AG04449 (cell line): ENCODE measurements at regions not wholly inside any gene's neighbourhood (a gene's known extent, or its start where the extent isn't known, plus 50 kb on each side); places are given as distances from the start of the nearest gene placed in this dataset.
"Not testable (repeated sequence)": the region's sequence is repeated elsewhere in the genome, so short reads cannot be mapped to it uniquely, and the experiment has no call there.

ENCODE experiments used
- CTCF ChIA-PET: fragments of 350-600 bp; formaldehyde crosslinking; extraction: SDS; loops from one replicate; lab custom pipeline; 2021; ENCODE audit warnings: antibody characterized with exemption; lab: Yijun Ruan, JAX
- POLR2A ChIA-PET: fragments of 400-600, 350-600 bp; formaldehyde crosslinking; extraction: SDS; loops from one replicate; lab custom pipeline; 2020; ENCODE audit warnings: antibody characterized with exemption, inconsistent platforms; lab: Yijun Ruan, JAX
- DNase-seq: peaks from one replicate; pipeline ENCODE4 v3.0.0-alpha.2; 2010; ENCODE audit warnings: low read depth, low spot score
- H3K4me3 ChIP-seq: 2 replicates; pipeline ENCODE4 v1.5.1; 2011; ENCODE audit warnings: low read depth, mild to moderate bottlenecking, control low read depth, low read length
- CTCF ChIP-seq: IDR thresholded peaks from one replicate; pipeline ENCODE4 v1.5.1; 2011; ENCODE audit warnings: mild to moderate bottlenecking, moderate library complexity, low read length, control low read depth, inconsistent platforms; ENCODE audit not compliant: insufficient read depth; ENCODE audit errors: missing control alignments

GRCh38 chr4:179719766-179720450 lies 2277.7 kb upstream of the AGA start:
- H3K4me3 ChIP-seq: no peak overlapping the region
- no peak for DNase-seq
- POLR2A ChIA-PET: no interaction called here
- no peak for TF ChIP-seq CTCF
- CTCF ChIA-PET: no interaction called here

DNA sequence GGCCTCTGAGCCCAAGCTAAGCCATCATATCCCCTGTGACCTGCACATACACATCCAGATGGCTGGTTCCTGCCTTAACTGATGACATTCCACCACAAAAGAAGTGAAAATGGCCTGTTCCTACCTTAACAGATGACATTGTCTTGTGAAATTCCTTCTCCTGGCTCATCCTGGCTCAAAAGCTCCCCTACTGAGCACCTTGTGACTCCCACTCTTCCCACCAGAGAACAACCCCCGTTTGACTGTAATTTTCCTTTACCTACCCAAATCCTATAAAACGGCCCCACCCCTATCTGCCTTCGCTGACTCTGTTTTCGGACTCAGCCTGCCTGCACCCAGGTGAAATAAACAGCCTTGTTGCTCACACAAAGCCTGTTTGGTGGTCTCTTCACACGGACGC lies 2284.3 kb upstream of the AGA start:
- CTCF ChIA-PET, H3K4me3 ChIP-seq, POLR2A ChIA-PET, DNase-seq: not testable (repeated sequence)

GRCh38 chr4:179728305-179728704 lies 2286.1 kb upstream of the AGA start:
- no peak for DNase-seq
- TF ChIP-seq CTCF: no peak
- ChIA-PET CTCF (no interaction called here), POLR2A (no interaction called here)
- H3K4me3 ChIP-seq: no peak overlapping the region

- H3K4me3 ChIP-seq, CTCF ChIA-PET, POLR2A ChIA-PET, DNase-seq: not testable (repeated sequence)
Measured at GRCh38 chr4:179736820-179737219, 2294.6 kb upstream of the AGA start.

DNA sequence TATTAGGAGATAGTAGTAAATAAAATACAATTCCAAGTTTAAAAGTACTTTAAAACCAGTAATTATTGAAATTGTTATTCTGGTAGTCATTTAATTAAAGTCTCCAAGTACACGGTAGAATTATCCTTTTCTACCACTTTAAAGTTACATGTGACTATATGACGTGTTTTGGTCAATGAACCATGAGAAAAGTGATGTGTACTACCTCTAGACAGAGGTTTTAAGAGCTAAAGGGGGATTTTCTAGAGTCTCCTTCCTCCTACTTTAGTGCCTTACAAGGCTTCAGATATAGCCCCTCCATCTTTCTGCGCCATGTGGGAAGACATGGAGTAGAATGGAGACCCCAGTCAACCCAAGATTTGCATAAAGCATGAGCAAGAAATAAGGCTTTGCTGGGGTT lies 2296.6 kb upstream of the AGA start:
- DNase-seq: no peak
- CTCF ChIA-PET: no interaction called here
- POLR2A ChIA-PET: no interaction called here
- no peak overlapping the region for H3K4me3 ChIP-seq
- TF ChIP-seq CTCF: no peak

DNA sequence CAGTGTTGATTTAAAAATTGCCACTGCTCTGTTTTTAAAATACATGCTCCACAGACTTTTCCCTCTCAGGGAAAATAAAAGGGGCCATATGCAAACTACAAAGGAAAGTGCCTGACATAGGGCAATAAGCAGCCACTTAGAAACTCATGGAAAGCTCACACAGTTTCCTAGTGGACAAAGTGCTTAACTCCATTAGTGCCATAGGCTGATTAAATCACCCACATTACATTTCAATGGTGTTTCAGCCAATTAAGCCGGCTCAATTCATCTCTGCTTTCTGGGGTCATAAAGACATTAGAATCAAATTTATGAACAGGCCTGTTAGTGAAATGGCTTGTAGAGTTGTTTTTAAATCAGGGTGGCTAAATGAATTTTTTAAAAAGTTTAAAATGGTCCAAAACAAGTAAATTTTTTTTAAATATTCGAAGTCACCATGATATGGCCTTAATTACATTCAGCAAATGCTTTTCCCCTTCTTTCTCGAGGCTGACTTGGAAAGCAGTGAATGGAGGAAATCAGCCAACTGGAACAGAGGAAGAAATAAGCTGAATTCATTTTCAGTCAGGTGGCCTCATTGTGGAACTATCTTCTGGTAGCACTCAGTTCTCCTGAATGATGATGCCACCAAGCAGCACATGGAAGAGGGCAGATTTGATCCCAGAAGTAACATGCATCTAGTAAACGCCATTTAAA lies 2305.1 kb upstream of the AGA start:
- ChIA-PET CTCF (no interaction called here), POLR2A (no interaction called here)
- DNase-seq: no peak
- H3K4me3 ChIP-seq: no peak overlapping the region
- TF ChIP-seq CTCF: no peak

DNA sequence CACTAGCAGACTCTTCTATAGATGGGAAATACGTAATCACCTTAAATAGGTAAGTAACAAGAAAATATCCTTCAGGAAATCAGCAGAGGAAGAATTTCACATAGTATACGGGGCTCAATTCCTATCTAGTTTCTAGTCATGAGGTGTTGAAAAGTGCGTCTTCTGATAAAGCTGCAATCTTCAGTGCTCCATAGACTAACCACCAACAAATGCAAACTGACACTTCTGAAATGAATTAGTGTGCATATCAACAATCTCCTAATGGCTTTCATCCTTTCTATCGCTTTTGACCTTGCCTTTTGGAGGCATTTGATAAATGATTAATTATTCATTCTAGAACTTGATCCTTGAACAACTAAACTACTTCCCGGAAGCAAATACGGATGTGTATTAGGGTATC lies 2306.6 kb upstream of the AGA start:
- no peak overlapping the region for H3K4me3 ChIP-seq
- ChIA-PET CTCF (no interaction called here), POLR2A (no interaction called here)
- no peak for TF ChIP-seq CTCF
- no peak for DNase-seq
